ENCODE measurements at regions not wholly inside any gene's neighbourhood (a gene's known extent, or its start where the extent isn't known, plus 50 kb on each side); places are given as distances from the start of the nearest gene placed in this dataset.
A peak's percentile ranks its signal among the peaks of the same experiment; 100 is the strongest.

- Histone ChIP-seq H3K9ac (ENCODE audit: insufficient read depth, low read depth, low read length) (no peak overlapping the region), H3K4me2 (ENCODE audit: low read depth, low read length) (no peak overlapping the region), H3K4me3 (replicated peaks in 1 of 3; ENCODE audit: insufficient read depth in 1 of 3, low read depth in 2 of 3, low read length in 3 of 3) (no peak overlapping the region), H3K27ac (ENCODE audit: extremely low read length, insufficient read depth, low read length) (no peak overlapping the region), H3K9me3 (ENCODE audit: low read length) (no peaks in the 10 kb centered on the region), H3K36me3 (replicated peaks in 1 of 2; ENCODE audit: control insufficient read depth in 1 of 2, insufficient read depth in 2 of 2, low read length in 2 of 2) (no peaks in the 10 kb centered on the region), H3K79me2 (ENCODE audit: insufficient read depth, low read length) (no peaks in the 10 kb centered on the region), H3K27me3 (ENCODE audit: control insufficient read depth in 1 of 2, insufficient read depth in 2 of 2, low read length in 2 of 2) (no peaks in the 10 kb centered on the region), H2AFZ (ENCODE audit: low read length) (no peak overlapping the region), H3K4me1 (ENCODE audit: insufficient read depth, low read length) (no peaks in the 10 kb centered on the region), H4K20me1 (ENCODE audit: insufficient read depth, low read length) (no peaks in the 10 kb centered on the region)
- FAIRE-seq (no peak), DNase-seq (ENCODE audit: low spot score) (no peak), ATAC-seq (no peak)
- ChIA-PET POLR2A (no interaction called here), CTCF (ENCODE audit: low intra/inter-chr PET ratio, low total read pairs) (no interaction called here)
- in situ Hi-C loops (cut with HindIII; ENCODE audit: extremely low pct_ligation_motif_present, low pct_unique_long_range_greater_than_20kb) (no loop called here), intact Hi-C loops (cut with micrococcal nuclease; ENCODE audit: unreplicated experiment) (no loop called here)
- BruUV-seq (replicated peaks) = no TSS peak
- 0% methylated on average over 1 of the region's 1 CpG for WGBS (ENCODE audit: low lambda C conversion rate)
- TF ChIP-seq SNAPC2 (CRISPR knock-in tag; IDR thresholded peaks at IDR 0.05) = no peak
- TF ChIP-seq ZNF563 (CRISPR knock-in tag; IDR thresholded peaks at IDR 0.05) = no peak
Observed at GRCh38 chr18:66109981-66110380, 359.2 kb downstream of the CDH7 start.

GRCh38 chr18:66107546-66107945 is 356.7 kb downstream of the CDH7 start:
- H3K4me2 ChIP-seq (ENCODE audit: low read depth, low read length) = no peak overlapping the region
- ATAC-seq (no peak), DNase-seq (ENCODE audit: low spot score) (no peak), FAIRE-seq (no peak)
- H3K36me3 ChIP-seq (replicated peaks in 1 of 2; ENCODE audit: control insufficient read depth in 1 of 2, insufficient read depth in 2 of 2, low read length in 2 of 2) = no peaks in the 10 kb centered on the region
- no peaks in the 10 kb centered on the region for H3K9me3 ChIP-seq (ENCODE audit: low read length)
- in situ Hi-C loops (cut with HindIII; ENCODE audit: extremely low pct_ligation_motif_present, low pct_unique_long_range_greater_than_20kb) (no loop called here), intact Hi-C loops (cut with micrococcal nuclease; ENCODE audit: unreplicated experiment) (no loop called here)
- no peak overlapping the region for H3K9ac ChIP-seq (ENCODE audit: insufficient read depth, low read depth, low read length)
- ChIA-PET POLR2A (no interaction called here), CTCF (ENCODE audit: low intra/inter-chr PET ratio, low total read pairs) (no interaction called here)
- no peaks in the 10 kb centered on the region for H3K4me1 ChIP-seq (ENCODE audit: insufficient read depth, low read length)
- no peaks in the 10 kb centered on the region for H4K20me1 ChIP-seq (ENCODE audit: insufficient read depth, low read length)
- H3K27ac ChIP-seq (ENCODE audit: extremely low read length, insufficient read depth, low read length) = no peak overlapping the region
- H3K4me3 ChIP-seq (replicated peaks in 1 of 3; ENCODE audit: insufficient read depth in 1 of 3, low read depth in 2 of 3, low read length in 3 of 3) = no peak overlapping the region
- no peaks in the 10 kb centered on the region for H3K27me3 ChIP-seq (ENCODE audit: control insufficient read depth in 1 of 2, insufficient read depth in 2 of 2, low read length in 2 of 2)
- no TSS peak for BruUV-seq (replicated peaks)
- no peak overlapping the region for H2AFZ ChIP-seq (ENCODE audit: low read length)
- WGBS (ENCODE audit: low lambda C conversion rate) = 6% methylated on average over 3 of the region's 3 CpGs
- H3K79me2 ChIP-seq (ENCODE audit: insufficient read depth, low read length) = no peaks in the 10 kb centered on the region
- TF ChIP-seq ATF7 (IDR thresholded peaks at IDR 0.05) (peak; percentile 79), ATF7 (CRISPR knock-in tag; IDR thresholded peaks at IDR 0.05) (no peak), ZNF549 (CRISPR knock-in tag; IDR thresholded peaks at IDR 0.05) (no peak), TEAD2 (CRISPR knock-in tag; IDR thresholded peaks at IDR 0.05) (no peak), EHMT2 (IDR thresholded peaks at IDR 0.05; ENCODE audit: borderline replicate concordance, low read depth, low read length) (no peak), ZNF510 (CRISPR knock-in tag; IDR thresholded peaks at IDR 0.05; ENCODE audit: low read depth) (no peak), MED13 (CRISPR knock-in tag; IDR thresholded peaks at IDR 0.05) (no peak), RCOR2 (CRISPR knock-in tag; IDR thresholded peaks at IDR 0.05) (no peak), E2F1 (CRISPR knock-in tag; IDR thresholded peaks at IDR 0.05) (no peak), TSC22D2 (CRISPR knock-in tag; IDR thresholded peaks at IDR 0.05; ENCODE audit: borderline replicate concordance) (no peak), HNRNPK (IDR thresholded peaks at IDR 0.05; ENCODE audit: low read depth, low read length, poor library complexity, severe bottlenecking) (no peak), MAFK (conservative IDR thresholded peaks at IDR 0.05 in 1 of 2, IDR thresholded peaks at IDR 0.05 in 1 of 2; ENCODE audit: low read length in 2 of 2) (peak; percentile 83 to 93), ATF4 (CRISPR knock-in tag; IDR thresholded peaks at IDR 0.05) (no peak), CREB1 (IDR thresholded peaks at IDR 0.05) (peak; percentile 87), CREB1 (CRISPR knock-in tag; IDR thresholded peaks at IDR 0.05) (no peak), PCBP1 (IDR thresholded peaks at IDR 0.05; ENCODE audit: borderline replicate concordance, low read depth, low read length) (no peak), MAFF (IDR thresholded peaks at IDR 0.05; ENCODE audit: low read depth, low read length) (peak; percentile 89), NFRKB (IDR thresholded peaks at IDR 0.05) (no peak), ATM (IDR thresholded peaks at IDR 0.05; ENCODE audit: borderline replicate concordance) (no peak)
